Left renal cortex interstitium (tissue), 4 donors: ENCODE measurements at regions not wholly inside any gene's neighbourhood (a gene's known extent, or its start where the extent isn't known, plus 50 kb on each side); places are given as distances from the start of the nearest gene placed in this dataset.

Experiments used
- DNase-seq, 4 donors: peaks; one replicate each; pipeline ENCODE4 v3.0.0-alpha.2; 2013; ENCODE audit warnings: low read depth in 4 of 4, low spot score in 2 of 4, missing footprints in 1 of 4

- DNase-seq: no peak
Measured at GRCh38 chr6:1042583-1043457, 269.1 kb upstream of the FOXQ1 start.

- no peak for DNase-seq
Measured at GRCh38 chr6:1040393-1040792, 271.5 kb upstream of the FOXQ1 start.

- no peak for DNase-seq
Measured at GRCh38 chr6:1039746-1040145, 272.2 kb upstream of the FOXQ1 start.

GRCh38 chr6:1039191-1039590, 272.7 kb upstream of the FOXQ1 start:
- no peak for DNase-seq

- DNase-seq: no peak
Measured at GRCh38 chr6:1037430-1038202, 274.3 kb upstream of the FOXQ1 start.

GRCh38 chr6:1035401-1035800, 276.5 kb upstream of the FOXQ1 start:
- DNase-seq: no peak

- no peak for DNase-seq
Measured at GRCh38 chr6:1031720-1032119, 280.2 kb upstream of the FOXQ1 start.

- DNase-seq: peak; percentile 37 to 72 (median 64)
Measured at GRCh38 chr6:1029141-1029540, 282.8 kb upstream of the FOXQ1 start.

GRCh38 chr6:1028723-1029122, 283.2 kb upstream of the FOXQ1 start:
- DNase-seq: peak in 1 of 4 donors; percentile 16

GRCh38 chr6:1027795-1028569, 283.9 kb upstream of the FOXQ1 start:
- no peak for DNase-seq

- DNase-seq: no peak
Measured at GRCh38 chr6:1027109-1027794, 284.6 kb upstream of the FOXQ1 start.

GRCh38 chr6:1025821-1026220, 286.1 kb upstream of the FOXQ1 start:
- DNase-seq: no peak

- DNase-seq: no peak
Measured at GRCh38 chr6:1024587-1024986, 287.3 kb upstream of the FOXQ1 start.

GRCh38 chr6:1024161-1024560, 287.7 kb upstream of the FOXQ1 start:
- DNase-seq: no peak

GRCh38 chr6:1023229-1023628, 288.7 kb upstream of the FOXQ1 start:
- DNase-seq: no peak

GRCh38 chr6:1022719-1023118, 289.2 kb upstream of the FOXQ1 start:
- no peak for DNase-seq

GRCh38 chr6:1020837-1021236, 291.1 kb upstream of the FOXQ1 start:
- DNase-seq: no peak

GRCh38 chr6:1020133-1020532, 291.8 kb upstream of the FOXQ1 start:
- DNase-seq: no peak

- no peak for DNase-seq
Measured at GRCh38 chr6:1018041-1018440, 293.9 kb upstream of the FOXQ1 start.
